ENCODE measurements at regions not wholly inside any gene's neighbourhood (a gene's known extent, or its start where the extent isn't known, plus 50 kb on each side); places are given as distances from the start of the nearest gene placed in this dataset.

- TF ChIP-seq CTCF (IDR thresholded peaks at IDR 0.05): no peak
- no peak for TF ChIP-seq POLR2A (IDR thresholded peaks at IDR 0.05)
Observed at GRCh38 chr1:191595170-191595569, 563.1 kb upstream of the RGS18 start.
